ENCODE measurements at regions not wholly inside any gene's neighbourhood (a gene's known extent, or its start where the extent isn't known, plus 50 kb on each side); places are given as distances from the start of the nearest gene placed in this dataset.

- no peaks in the 10 kb centered on the region for H3K36me3 ChIP-seq (ENCODE audit: control insufficient read depth in 1 of 2, insufficient read depth in 2 of 2, low read length in 2 of 2)
- TF ChIP-seq ZNF274 (IDR thresholded peaks at IDR 0.05; ENCODE audit: low read depth, low read length) (no peak), REST (IDR thresholded peaks at IDR 0.05; ENCODE audit: low read depth) (no peak), CTCF (IDR thresholded peaks at IDR 0.05 in 2 of 3, conservative IDR thresholded peaks at IDR 0.05 in 1 of 3; ENCODE audit: borderline replicate concordance in 1 of 3, insufficient read depth in 1 of 3, low read depth in 2 of 3, low read length in 2 of 3) (no peak), EGR1 (IDR thresholded peaks at IDR 0.05; ENCODE audit: low read depth) (no peak), POLR2A (IDR thresholded peaks at IDR 0.05; ENCODE audit: borderline replicate concordance, extremely low read depth, insufficient read depth, insufficient read length) (no peak), RAD21 (IDR thresholded peaks at IDR 0.05; ENCODE audit: low read depth) (no peak), CBX3 (IDR thresholded peaks at IDR 0.05; ENCODE audit: low read depth) (no peak), ZBTB33 (IDR thresholded peaks at IDR 0.05; ENCODE audit: extremely low read depth, insufficient replicate concordance, low read length) (no peak), ATF3 (IDR thresholded peaks at IDR 0.05) (no peak), JUND (IDR thresholded peaks at IDR 0.05) (no peak), ZFX (IDR thresholded peaks at IDR 0.05) (no peak)
- TF ChIP-seq, protein P1, sequence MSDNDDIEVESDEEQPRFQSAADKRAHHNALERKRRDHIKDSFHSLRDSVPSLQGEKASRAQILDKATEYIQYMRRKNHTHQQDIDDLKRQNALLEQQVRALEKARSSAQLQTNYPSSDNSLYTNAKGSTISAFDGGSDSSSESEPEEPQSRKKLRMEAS (IDR thresholded peaks at IDR 0.05), result no peak
- RAD21 ChIA-PET (ENCODE audit: low non-redundant PET in 1 of 2, low total read pairs in 2 of 2, uncharacterized antibody in 2 of 2, unreplicated experiment in 2 of 2), result no interaction called here
- no peaks in the 10 kb centered on the region for H4K20me1 ChIP-seq (ENCODE audit: insufficient read depth)
- H3K4me1 ChIP-seq (ENCODE audit: control insufficient read depth in 1 of 2, insufficient read depth in 2 of 2, low read length in 2 of 2), result peaks cover 4 to 8% of the 10 kb centered on the region in 2 experiments; a peak in 3 of 4 replicates
- H2AFZ ChIP-seq (ENCODE audit: low read depth, low read length, poor library complexity, severe bottlenecking), result no peak overlapping the region
- H3K27ac ChIP-seq (ENCODE audit: low read depth, low read length), result no peak overlapping the region
- no TSS peak for BruUV-seq (replicated peaks)
- ATAC-seq, result no peak
- POLR2A ChIA-PET, result no interaction called here
- no peaks in the 10 kb centered on the region for H3K9me3 ChIP-seq (ENCODE audit: control insufficient read depth in 1 of 2, insufficient read depth in 1 of 2, low read depth in 1 of 2, low read length in 2 of 2)
- no peak overlapping the region for H3K4me3 ChIP-seq (replicated peaks in 1 of 2; ENCODE audit: low read depth in 1 of 2, low read length in 2 of 2)
- no peaks in the 10 kb centered on the region for H3K79me2 ChIP-seq (ENCODE audit: insufficient read depth, low read length)
- CTCF ChIA-PET, result no interaction called here
- no peak overlapping the region for H3K4me2 ChIP-seq (ENCODE audit: low read length)
- intact Hi-C loops (cut with micrococcal nuclease), result no loop called here
- H3K9ac ChIP-seq (ENCODE audit: low read length), result no peak overlapping the region
- H3K9me2 ChIP-seq (ENCODE audit: insufficient read depth), result no peaks in the 10 kb centered on the region
- no peak for DNase-seq (ENCODE audit: low read depth, low spot score)
- H3K27me3 ChIP-seq (ENCODE audit: insufficient read depth, low read length), result no peaks in the 10 kb centered on the region
These were observed 60.6 kb upstream of the STX18 start for GRCh38 chr4:4602468-4602867.
